CD4-positive, alpha-beta T cell treated with Interleukin-10 for 1 hour (primary cell): ENCODE measurements at regions not wholly inside any gene's neighbourhood (a gene's known extent, or its start where the extent isn't known, plus 50 kb on each side); places are given as distances from the start of the nearest gene placed in this dataset.

Experiments
- DNase-seq: peaks from one replicate; pipeline ENCODE4 v3.0.0-alpha.2; 2020

- no peak for DNase-seq
These were observed 179.1 kb upstream of the ZPLD1 start for GRCh38 chr3:102255736-102256135.

GRCh38 chr3:102258666-102259227, 176.1 kb upstream of the ZPLD1 start:
- DNase-seq, result no peak

DNA sequence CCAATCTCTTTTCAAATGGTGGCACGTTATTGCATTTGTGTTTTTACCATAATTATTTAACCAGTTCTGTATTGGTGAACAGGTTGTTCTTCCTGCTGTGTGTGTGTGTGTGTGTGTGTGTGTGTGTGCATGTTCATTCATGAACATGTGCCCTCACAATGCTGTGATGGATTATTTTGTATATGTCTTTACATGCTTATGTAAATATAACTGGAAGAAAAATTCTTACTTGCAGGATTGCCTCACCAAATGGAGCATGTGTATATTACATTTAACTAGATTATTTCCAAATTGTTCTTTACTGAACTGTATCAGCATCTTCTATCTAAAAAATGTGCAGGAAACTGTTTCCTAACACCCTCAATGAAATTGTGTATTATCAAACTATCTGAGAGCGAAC, 175.2 kb upstream of the ZPLD1 start:
- no peak for DNase-seq

DNA sequence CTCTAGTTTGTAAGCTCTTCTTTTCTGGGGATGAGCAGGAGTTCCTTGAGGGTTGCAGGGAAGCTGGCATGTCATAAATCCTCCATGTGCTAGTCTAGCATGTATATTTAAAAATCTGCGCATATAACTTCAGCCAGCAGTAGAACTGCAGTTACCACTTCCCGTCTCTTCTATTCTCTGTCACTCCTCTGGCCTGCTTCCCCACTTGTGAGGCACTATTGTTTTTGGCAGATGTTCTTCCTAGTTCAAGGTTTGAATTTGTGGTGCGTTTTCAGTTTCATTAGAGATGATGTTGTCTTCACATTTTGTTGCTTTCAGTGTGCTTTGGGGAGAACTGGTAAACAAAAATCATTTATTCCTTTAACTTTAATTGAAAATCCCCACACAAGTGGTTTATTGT, 169.1 kb upstream of the ZPLD1 start:
- DNase-seq, result no peak

- DNase-seq, result no peak
These were observed 165.4 kb upstream of the ZPLD1 start for GRCh38 chr3:102269406-102269805.

GRCh38 chr3:102290241-102290640, 144.6 kb upstream of the ZPLD1 start:
- DNase-seq, result no peak

- DNase-seq, result no peak
These were observed 139.1 kb upstream of the ZPLD1 start for GRCh38 chr3:102295756-102296155.

GRCh38 chr3:102297072-102297658, 137.7 kb upstream of the ZPLD1 start:
- DNase-seq, result no peak

DNA sequence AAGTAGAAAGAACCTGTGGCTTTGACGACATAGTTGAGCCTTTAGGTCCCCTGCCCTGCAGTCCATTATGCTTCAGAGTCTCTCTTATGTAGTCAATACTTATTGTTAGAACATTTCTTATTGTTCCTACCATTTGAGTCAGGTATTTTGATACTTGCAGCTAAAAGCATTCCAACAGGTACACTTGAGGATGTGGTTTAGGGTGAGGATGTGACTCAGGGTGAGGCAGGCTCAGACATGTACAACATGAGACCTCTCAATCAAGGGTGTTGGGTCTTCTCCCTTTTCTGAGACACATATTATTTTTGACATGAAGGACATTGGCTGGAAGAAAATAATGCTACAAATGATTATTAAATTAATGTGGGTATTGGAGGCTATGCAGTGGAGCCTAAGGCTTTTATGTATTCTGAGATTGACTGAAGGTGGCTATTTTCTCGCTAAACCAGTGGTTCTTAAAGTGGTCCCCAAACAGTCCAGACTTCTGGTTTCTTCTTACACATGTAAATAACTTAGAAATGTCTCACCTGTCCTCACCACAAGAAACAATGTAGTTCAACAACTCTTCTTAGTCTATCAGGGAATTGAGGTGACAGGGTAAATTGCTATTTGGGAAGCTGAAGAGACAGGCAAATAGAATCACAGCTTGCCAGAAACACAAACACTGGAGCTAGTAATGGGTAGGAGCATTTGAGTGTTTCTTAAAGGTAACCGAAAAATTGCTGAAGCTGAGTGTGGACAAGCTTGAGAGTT, 135.5 kb upstream of the ZPLD1 start:
- DNase-seq, result no peak

DNA sequence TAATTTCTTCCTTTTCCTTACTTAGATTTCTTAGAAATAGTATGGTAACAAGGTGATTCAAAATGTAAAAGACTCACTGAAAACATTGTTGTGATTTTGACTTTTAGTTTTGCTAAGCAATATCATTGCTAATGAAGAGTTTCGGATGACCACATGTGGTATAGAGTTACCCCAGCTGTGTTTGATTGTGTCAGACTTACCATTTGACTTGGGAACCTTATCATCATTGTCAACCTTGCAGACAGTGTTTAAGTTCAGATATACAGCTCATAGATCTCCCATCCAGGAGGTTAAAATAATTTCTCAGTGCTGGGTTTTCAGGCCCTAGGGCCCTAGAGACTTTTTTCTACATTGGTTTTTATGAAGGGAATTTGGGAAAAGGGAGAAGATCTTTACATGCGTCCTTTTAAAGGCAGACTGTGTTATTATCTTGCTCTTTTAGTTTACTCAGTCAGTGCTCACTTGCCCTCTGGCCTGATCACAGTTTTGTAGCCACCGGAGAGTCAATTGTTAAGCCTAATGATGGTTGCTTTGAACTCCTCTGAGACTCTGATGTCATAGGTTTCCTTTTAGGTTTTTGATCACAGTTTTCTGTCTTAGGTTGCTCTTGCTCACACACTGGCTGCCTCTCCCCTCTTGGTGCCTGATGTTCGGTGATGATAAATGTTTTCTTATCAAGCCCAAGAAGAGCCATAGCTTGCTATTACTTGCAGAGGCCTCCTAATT, 133.5 kb upstream of the ZPLD1 start:
- no peak for DNase-seq

- no peak for DNase-seq
These were observed 132.8 kb upstream of the ZPLD1 start for GRCh38 chr3:102302020-102302419.

DNA sequence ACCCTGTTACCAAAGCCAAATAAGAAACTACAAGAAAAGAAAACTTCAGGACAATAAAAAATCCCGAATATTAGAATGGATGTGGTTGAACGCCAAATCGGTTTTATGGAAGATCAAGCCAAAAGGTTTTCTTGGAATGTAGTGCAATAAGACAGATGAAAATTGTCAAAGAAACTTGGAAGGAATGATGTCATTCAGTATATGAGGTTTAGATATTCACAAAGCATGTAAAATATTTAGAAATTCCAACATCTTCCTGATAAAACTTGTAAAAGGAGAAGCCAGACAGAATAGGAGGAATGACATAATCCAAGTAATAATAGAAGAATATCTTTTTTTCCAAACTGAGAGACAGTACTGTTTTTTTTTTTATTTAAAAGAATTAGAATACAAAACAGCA, 130.3 kb upstream of the ZPLD1 start:
- DNase-seq, result no peak

- no peak for DNase-seq
These were observed 127.4 kb upstream of the ZPLD1 start for GRCh38 chr3:102307442-102307841.

DNA sequence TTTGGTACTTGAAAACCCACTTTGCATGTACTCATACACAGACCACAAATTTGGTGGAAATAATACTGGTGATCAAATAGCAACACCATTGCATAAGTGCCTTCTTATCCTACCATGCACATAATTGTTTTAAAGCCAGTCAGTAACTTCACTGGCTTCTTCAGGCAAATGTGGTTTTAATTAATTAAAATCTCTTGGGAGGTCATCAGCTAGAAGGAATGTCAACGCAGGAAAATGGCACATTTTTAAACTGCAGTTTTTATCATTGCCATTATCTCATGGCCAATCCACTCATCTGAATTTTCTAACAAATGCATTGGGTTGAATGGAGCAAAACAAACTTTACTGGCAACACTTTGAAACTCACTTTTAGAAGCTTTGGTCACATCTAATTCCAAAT, 105.7 kb upstream of the ZPLD1 start:
- DNase-seq, result no peak

GRCh38 chr3:102329561-102329960, 105.3 kb upstream of the ZPLD1 start:
- no peak for DNase-seq

- DNase-seq, result no peak
These were observed 102.6 kb upstream of the ZPLD1 start for GRCh38 chr3:102332205-102332604.

DNA sequence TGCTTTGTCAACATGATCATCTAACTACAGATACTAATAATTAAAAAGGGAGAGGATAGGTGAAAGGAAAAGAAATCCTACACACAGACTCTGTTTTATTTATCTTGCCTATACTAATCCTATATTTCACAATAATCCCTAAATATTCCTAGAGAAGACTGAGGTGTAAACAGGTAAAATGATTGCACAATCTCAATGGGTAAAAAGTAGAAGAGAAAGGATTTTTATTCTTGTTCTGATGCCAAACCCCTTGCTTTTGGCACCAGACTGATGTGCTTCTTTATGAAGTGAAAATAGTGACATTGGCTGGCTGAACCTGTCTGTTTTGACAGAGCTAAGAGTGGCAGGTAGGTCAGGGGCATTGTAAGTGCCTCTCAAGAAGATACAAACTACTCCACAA, 101.9 kb upstream of the ZPLD1 start:
- no peak for DNase-seq

DNA sequence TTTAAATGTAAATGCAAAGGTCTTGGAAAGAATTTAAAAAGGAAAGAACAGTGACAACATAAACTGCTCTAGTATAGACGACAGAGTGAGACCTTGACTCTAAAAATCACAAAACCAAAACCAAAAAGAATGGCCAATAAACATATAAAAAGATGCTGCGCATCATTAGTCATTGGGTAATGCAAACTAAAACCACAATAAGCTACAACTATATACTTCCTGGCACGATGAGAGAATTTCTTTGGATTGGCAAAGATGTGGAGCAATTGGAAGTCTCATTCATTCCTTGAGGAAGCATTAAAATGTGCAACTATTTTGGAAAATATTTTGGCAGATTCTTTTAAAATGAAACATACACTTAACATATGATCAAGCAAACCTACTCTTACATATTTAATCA, 98.7 kb upstream of the ZPLD1 start:
- no peak for DNase-seq

- DNase-seq, result no peak
These were observed 95.1 kb upstream of the ZPLD1 start for GRCh38 chr3:102339671-102340070.

DNA sequence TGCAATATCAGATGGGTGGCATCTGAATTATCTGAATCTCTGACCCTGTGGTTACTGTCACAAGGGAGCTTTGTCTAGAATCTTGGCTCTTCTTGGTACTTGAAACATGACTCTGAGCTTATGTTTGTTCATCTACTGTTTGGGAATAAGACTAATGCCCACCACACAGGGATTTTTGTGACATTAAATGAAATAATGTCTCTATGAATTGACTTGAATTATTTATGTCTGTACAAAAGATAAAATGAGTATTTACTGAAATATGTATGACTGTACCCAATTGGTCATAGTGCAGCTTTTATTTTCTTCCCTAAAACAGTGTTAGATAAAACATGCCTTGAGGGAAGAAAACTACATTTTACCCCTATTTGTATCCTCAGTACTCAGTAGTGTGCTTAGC, 87.9 kb upstream of the ZPLD1 start:
- DNase-seq, result no peak

DNA sequence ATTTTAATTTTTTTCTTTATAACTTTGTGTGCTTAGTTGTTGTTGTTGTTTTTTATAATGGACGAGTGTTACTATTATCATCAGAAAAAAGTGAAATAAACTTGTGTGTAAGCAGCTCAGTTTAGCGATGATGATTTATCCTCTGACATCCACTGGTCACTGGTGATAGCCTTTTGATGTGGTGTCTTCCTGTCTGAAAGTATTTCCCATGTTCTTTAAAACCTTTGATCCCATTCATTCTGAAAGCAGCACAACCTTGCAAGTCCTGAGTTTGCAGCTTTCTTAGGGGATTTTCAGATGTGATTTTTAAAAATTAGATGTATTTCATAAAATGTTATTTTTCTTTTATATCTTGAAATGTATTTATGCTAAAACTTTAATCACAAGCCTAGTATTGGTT, 85.9 kb upstream of the ZPLD1 start:
- DNase-seq, result no peak

- no peak for DNase-seq
These were observed 81.7 kb upstream of the ZPLD1 start for GRCh38 chr3:102353148-102353547.

DNA sequence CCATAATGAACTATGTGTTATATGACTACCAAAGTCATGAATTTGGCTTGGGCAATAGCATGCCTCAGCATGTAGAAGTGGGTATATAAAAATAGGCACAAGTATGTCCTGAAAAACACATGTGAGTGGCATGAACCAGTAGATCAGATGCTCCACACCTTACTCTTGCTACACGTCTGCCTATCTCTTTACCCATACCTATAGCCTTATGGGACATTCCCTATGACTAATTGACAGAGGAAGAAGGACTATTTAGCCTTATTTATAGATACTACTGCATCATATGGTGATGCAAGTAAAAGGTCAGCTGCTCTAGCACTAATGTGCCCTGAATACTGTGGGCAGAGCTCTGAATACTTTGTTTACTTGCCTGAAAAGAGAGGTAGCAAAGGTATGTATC, 81.0 kb upstream of the ZPLD1 start:
- DNase-seq, result no peak
